Activated CD8-positive, alpha-beta memory T cell treated with anti-CD3 and anti-CD28 coated beads, Interleukin-2, amount 10 ng/mL, durations not matched to agents 7 days and 5 days (primary cell): ENCODE measurements at regions not wholly inside any gene's neighbourhood (a gene's known extent, or its start where the extent isn't known, plus 50 kb on each side); places are given as distances from the start of the nearest gene placed in this dataset.
"Not testable (repeated sequence)": the region's sequence is repeated elsewhere in the genome, so short reads cannot be mapped to it uniquely, and the experiment has no call there.

ENCODE experiments used
- ATAC-seq: fragments of 150-1000 bp; cut with Tn5 transposase; one replicate; pipeline ENCODE4 v1.10.0; 2021; ENCODE audit warnings: moderate library complexity
- CTCF ChIA-PET: fragments of 350-600 bp; sonication (Branson Sonifier 250); formaldehyde crosslinking; loops from one replicate; lab custom pipeline; 2021; ENCODE audit warnings: antibody characterized with exemption; lab: Charles Lee
- DNase-seq: peaks from one replicate; pipeline ENCODE4 v3.0.0-alpha.2; 2020
- H3K27ac Mint-ChIP-seq: one replicate; pipeline ENCODE4 v1.8.0; 2021; ENCODE audit warnings: mild to moderate bottlenecking, mixed read lengths
- H3K27me3 Mint-ChIP-seq: one replicate; pipeline ENCODE4 v1.8.0; 2021; ENCODE audit warnings: mixed read lengths
- H3K36me3 Mint-ChIP-seq: one replicate; pipeline ENCODE4 v1.8.0; 2021; ENCODE audit warnings: mild to moderate bottlenecking, mixed read lengths
- H3K4me1 Mint-ChIP-seq: one replicate; pipeline ENCODE4 v1.8.0; 2021; ENCODE audit warnings: mixed read lengths
- H3K4me3 Mint-ChIP-seq: one replicate; pipeline ENCODE4 v1.8.0; 2021; ENCODE audit warnings: mild to moderate bottlenecking, moderate library complexity, mixed read lengths
- H3K9me3 Mint-ChIP-seq: one replicate; pipeline ENCODE4 v1.8.0; 2022; ENCODE audit warnings: low read depth, mixed read lengths

GRCh38 chr5:163089926-163090325, 347.5 kb upstream of the CCNG1 start:
- CTCF ChIA-PET = no interaction called here
- DNase-seq = no peak
- H3K36me3 Mint-ChIP-seq = no peaks in the 10 kb centered on the region
- ATAC-seq = no peak
- H3K4me3 Mint-ChIP-seq = no peak overlapping the region
- H3K27me3 Mint-ChIP-seq = no peaks in the 10 kb centered on the region
- H3K4me1 Mint-ChIP-seq = no peaks in the 10 kb centered on the region
- H3K9me3 Mint-ChIP-seq = peaks cover 2% of the 10 kb centered on the region
- no peak overlapping the region for H3K27ac Mint-ChIP-seq

GRCh38 chr5:163094492-163095180, 342.8 kb upstream of the CCNG1 start:
- Mint-ChIP-seq H3K27ac (no peak overlapping the region), H3K4me3 (no peak overlapping the region), H3K27me3 (no peaks in the 10 kb centered on the region), H3K9me3 (no peaks in the 10 kb centered on the region), H3K4me1 (no peaks in the 10 kb centered on the region), H3K36me3 (no peaks in the 10 kb centered on the region)
- no peak for ATAC-seq
- no peak for DNase-seq
- CTCF ChIA-PET = no interaction called here

GRCh38 chr5:163104464-163104863, 332.9 kb upstream of the CCNG1 start:
- no peaks in the 10 kb centered on the region for H3K27me3 Mint-ChIP-seq
- peaks cover 12% of the 10 kb centered on the region for H3K9me3 Mint-ChIP-seq
- H3K27ac Mint-ChIP-seq = no peak overlapping the region
- H3K4me3 Mint-ChIP-seq = no peak overlapping the region
- CTCF ChIA-PET = no interaction called here
- ATAC-seq (no peak), DNase-seq (no peak)
- H3K4me1 Mint-ChIP-seq = no peaks in the 10 kb centered on the region
- H3K36me3 Mint-ChIP-seq = no peaks in the 10 kb centered on the region

GRCh38 chr5:163105456-163105855, 331.9 kb upstream of the CCNG1 start:
- no peaks in the 10 kb centered on the region for H3K36me3 Mint-ChIP-seq
- H3K4me1 Mint-ChIP-seq = no peaks in the 10 kb centered on the region
- no peak overlapping the region for H3K4me3 Mint-ChIP-seq
- DNase-seq (no peak), ATAC-seq (no peak)
- CTCF ChIA-PET = no interaction called here
- H3K9me3 Mint-ChIP-seq = peaks cover 12% of the 10 kb centered on the region
- H3K27me3 Mint-ChIP-seq = no peaks in the 10 kb centered on the region
- no peak overlapping the region for H3K27ac Mint-ChIP-seq

GRCh38 chr5:163106098-163106497, 331.3 kb upstream of the CCNG1 start:
- ATAC-seq (no peak), DNase-seq (no peak)
- H3K36me3 Mint-ChIP-seq = no peaks in the 10 kb centered on the region
- CTCF ChIA-PET = no interaction called here
- H3K9me3 Mint-ChIP-seq = peaks cover 10% of the 10 kb centered on the region
- no peaks in the 10 kb centered on the region for H3K27me3 Mint-ChIP-seq
- H3K27ac Mint-ChIP-seq = no peak overlapping the region
- no peak overlapping the region for H3K4me3 Mint-ChIP-seq
- H3K4me1 Mint-ChIP-seq = no peaks in the 10 kb centered on the region

GRCh38 chr5:163108351-163108750, 329.0 kb upstream of the CCNG1 start:
- DNase-seq (no peak), ATAC-seq (no peak)
- no peak overlapping the region for H3K4me3 Mint-ChIP-seq
- H3K9me3 Mint-ChIP-seq = peaks cover 9% of the 10 kb centered on the region
- no peaks in the 10 kb centered on the region for H3K36me3 Mint-ChIP-seq
- CTCF ChIA-PET = no interaction called here
- no peaks in the 10 kb centered on the region for H3K4me1 Mint-ChIP-seq
- H3K27ac Mint-ChIP-seq = no peak overlapping the region
- no peaks in the 10 kb centered on the region for H3K27me3 Mint-ChIP-seq

GRCh38 chr5:163115011-163115410, 322.4 kb upstream of the CCNG1 start:
- CTCF ChIA-PET = no interaction called here
- Mint-ChIP-seq H3K27ac (no peak overlapping the region), H3K36me3 (no peaks in the 10 kb centered on the region), H3K4me3 (no peak overlapping the region), H3K27me3 (no peaks in the 10 kb centered on the region), H3K9me3 (peaks cover 5% of the 10 kb centered on the region), H3K4me1 (no peaks in the 10 kb centered on the region)
- ATAC-seq (no peak), DNase-seq (no peak)

- H3K9me3 Mint-ChIP-seq, H3K27ac Mint-ChIP-seq, H3K4me3 Mint-ChIP-seq, H3K27me3 Mint-ChIP-seq, CTCF ChIA-PET, ATAC-seq, DNase-seq, H3K36me3 Mint-ChIP-seq, H3K4me1 Mint-ChIP-seq: not testable (repeated sequence)
Observed at GRCh38 chr5:163116618-163117017, 320.8 kb upstream of the CCNG1 start.

- no peaks in the 10 kb centered on the region for H3K27me3 Mint-ChIP-seq
- no peak overlapping the region for H3K4me3 Mint-ChIP-seq
- H3K4me1 Mint-ChIP-seq = no peaks in the 10 kb centered on the region
- H3K9me3 Mint-ChIP-seq = peaks cover 4% of the 10 kb centered on the region
- no peaks in the 10 kb centered on the region for H3K36me3 Mint-ChIP-seq
- ATAC-seq = no peak
- CTCF ChIA-PET = no interaction called here
- DNase-seq = no peak
- H3K27ac Mint-ChIP-seq = no peak overlapping the region
Observed at GRCh38 chr5:163134061-163134460, 303.3 kb upstream of the CCNG1 start.

- no peak overlapping the region for H3K4me3 Mint-ChIP-seq
- DNase-seq = no peak
- H3K27ac Mint-ChIP-seq = no peak overlapping the region
- H3K36me3 Mint-ChIP-seq = no peaks in the 10 kb centered on the region
- H3K9me3 Mint-ChIP-seq = peaks cover 5% of the 10 kb centered on the region
- H3K27me3 Mint-ChIP-seq = no peaks in the 10 kb centered on the region
- H3K4me1 Mint-ChIP-seq = no peaks in the 10 kb centered on the region
- CTCF ChIA-PET = no interaction called here
- ATAC-seq = no peak
Observed at GRCh38 chr5:163135849-163136248, 301.5 kb upstream of the CCNG1 start.

- CTCF ChIA-PET = no interaction called here
- Mint-ChIP-seq H3K36me3 (no peaks in the 10 kb centered on the region), H3K4me1 (no peaks in the 10 kb centered on the region), H3K27ac (no peak overlapping the region), H3K4me3 (no peak overlapping the region), H3K9me3 (no peaks in the 10 kb centered on the region), H3K27me3 (no peaks in the 10 kb centered on the region)
- ATAC-seq (no peak), DNase-seq (no peak)
Observed at GRCh38 chr5:163161512-163161911, 275.9 kb upstream of the CCNG1 start.

GRCh38 chr5:163162645-163163044, 274.8 kb upstream of the CCNG1 start:
- H3K27ac Mint-ChIP-seq = no peak overlapping the region
- H3K9me3 Mint-ChIP-seq = no peaks in the 10 kb centered on the region
- DNase-seq = no peak
- no peak overlapping the region for H3K4me3 Mint-ChIP-seq
- CTCF ChIA-PET = no interaction called here
- no peak for ATAC-seq
- H3K36me3 Mint-ChIP-seq = no peaks in the 10 kb centered on the region
- H3K27me3 Mint-ChIP-seq = no peaks in the 10 kb centered on the region
- H3K4me1 Mint-ChIP-seq = no peaks in the 10 kb centered on the region

GRCh38 chr5:163163858-163164257, 273.5 kb upstream of the CCNG1 start:
- CTCF ChIA-PET = no interaction called here
- Mint-ChIP-seq H3K36me3 (no peaks in the 10 kb centered on the region), H3K9me3 (peaks cover under 1% of the 10 kb centered on the region), H3K27ac (no peak overlapping the region), H3K4me3 (no peak overlapping the region), H3K27me3 (no peaks in the 10 kb centered on the region), H3K4me1 (no peaks in the 10 kb centered on the region)
- DNase-seq (no peak), ATAC-seq (no peak)

GRCh38 chr5:163165277-163165676, 272.1 kb upstream of the CCNG1 start:
- Mint-ChIP-seq H3K9me3 (peaks cover 2% of the 10 kb centered on the region), H3K27me3 (no peaks in the 10 kb centered on the region), H3K4me1 (no peaks in the 10 kb centered on the region), H3K36me3 (no peaks in the 10 kb centered on the region), H3K27ac (no peak overlapping the region), H3K4me3 (no peak overlapping the region)
- DNase-seq (no peak), ATAC-seq (no peak)
- CTCF ChIA-PET = no interaction called here

GRCh38 chr5:163170161-163170560, 267.2 kb upstream of the CCNG1 start:
- DNase-seq, H3K27ac Mint-ChIP-seq, H3K27me3 Mint-ChIP-seq, H3K4me1 Mint-ChIP-seq, H3K4me3 Mint-ChIP-seq, H3K36me3 Mint-ChIP-seq, ATAC-seq, CTCF ChIA-PET, H3K9me3 Mint-ChIP-seq: not testable (repeated sequence)
